ENCODE measurements at regions not wholly inside any gene's neighbourhood (a gene's known extent, or its start where the extent isn't known, plus 50 kb on each side); places are given as distances from the start of the nearest gene placed in this dataset.
A peak's percentile ranks its signal among the peaks of the same experiment; 100 is the strongest.

DNA sequence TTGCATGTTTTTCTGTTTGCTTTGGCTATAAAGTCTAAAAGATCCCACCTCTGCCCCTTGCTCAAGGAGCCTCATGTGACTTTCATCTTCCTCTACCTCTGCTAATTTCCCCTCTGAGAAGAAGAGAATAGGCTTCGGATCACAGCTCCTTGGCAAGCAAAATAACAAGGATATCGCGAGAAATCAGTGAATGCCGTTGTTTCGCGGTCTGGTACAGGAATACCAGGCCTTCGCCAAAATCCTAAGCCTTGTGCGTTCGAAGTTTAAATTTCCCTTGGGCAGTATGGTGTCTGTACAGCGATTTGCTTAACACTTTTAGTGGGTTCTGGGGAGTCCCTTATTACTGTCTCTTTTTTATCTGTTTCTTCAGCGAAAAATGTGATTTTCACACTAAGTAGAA, 142.3 kb downstream of the IRF8 start:
- no peak for DNase-seq (ENCODE audit: low read depth)

DNA sequence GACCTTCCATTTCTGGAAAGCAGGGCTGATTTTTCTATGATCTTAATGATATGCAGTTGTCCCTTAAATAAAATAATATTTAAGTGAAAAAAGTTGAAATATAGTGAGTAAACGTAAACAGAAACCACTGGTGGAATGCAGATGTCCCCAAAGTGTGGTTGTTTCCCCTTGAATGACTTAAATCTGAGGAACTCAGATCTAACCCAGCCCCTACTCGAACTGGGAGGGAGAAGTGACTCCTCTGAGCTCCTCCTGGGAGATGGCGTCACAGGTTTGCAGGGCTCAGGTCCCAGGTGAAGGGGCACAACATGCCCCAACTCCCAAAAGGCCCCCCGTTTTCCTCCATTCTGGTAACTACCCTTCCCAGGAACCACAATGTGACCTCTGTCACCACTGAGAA, 142.8 kb downstream of the IRF8 start:
- no peak for DNase-seq (ENCODE audit: low read depth)

DNA sequence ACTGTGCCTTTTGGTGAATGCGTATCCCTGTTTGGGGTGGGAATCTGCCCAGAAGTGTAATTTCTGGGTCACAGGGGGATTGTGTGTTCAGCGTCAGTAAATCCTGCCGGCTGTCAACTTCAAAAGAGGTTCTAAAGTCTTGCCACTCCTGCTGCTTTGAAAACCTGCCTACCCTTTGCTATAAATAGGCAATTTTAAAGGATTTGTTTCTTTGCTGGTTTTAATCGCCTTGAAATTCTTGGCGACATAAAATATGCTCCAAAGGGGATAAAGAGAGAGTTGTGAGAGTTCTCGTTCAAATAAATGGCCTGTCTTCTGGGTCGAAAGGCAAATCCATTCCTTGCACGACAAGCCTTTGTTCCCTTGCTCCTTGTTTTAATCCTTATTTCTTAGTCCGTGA, 143.4 kb downstream of the IRF8 start:
- DNase-seq (ENCODE audit: low read depth) = no peak

DNA sequence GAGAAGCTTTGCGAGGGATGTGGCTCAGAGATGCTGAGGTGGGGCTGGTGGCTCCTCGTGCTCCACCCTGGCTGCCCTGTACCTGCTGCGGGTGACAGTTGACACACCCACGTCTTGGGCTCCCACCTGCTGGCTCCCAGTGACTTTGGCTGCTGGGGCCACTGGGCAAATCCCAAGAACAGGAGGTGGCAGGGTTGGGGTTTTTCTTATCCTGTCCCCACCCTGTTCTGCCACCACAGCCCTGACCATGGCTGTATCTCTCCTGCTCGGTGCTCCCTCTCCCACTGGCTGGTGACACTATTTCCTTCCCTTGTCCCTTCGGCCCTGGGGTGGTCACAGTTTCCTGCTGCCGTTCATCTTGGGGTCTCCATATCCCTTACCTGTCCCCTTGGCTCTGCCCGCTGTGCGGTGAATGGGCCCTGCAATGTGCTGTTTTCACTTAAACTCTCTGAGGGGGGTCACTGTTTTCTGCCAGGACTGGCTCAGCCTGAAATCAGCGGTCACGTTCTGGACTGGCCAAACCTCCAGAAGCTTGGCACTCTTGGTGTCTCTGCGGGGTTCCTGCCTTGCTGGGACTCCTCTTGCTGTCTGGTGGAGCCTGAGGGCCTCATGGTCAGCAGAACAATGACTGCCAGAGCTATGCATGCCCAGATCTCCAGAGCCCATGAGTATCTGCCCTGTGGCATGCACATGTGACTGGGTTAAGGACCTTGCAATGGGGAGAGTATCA, 144.2 kb downstream of the IRF8 start:
- no peak for DNase-seq (ENCODE audit: low read depth)

DNA sequence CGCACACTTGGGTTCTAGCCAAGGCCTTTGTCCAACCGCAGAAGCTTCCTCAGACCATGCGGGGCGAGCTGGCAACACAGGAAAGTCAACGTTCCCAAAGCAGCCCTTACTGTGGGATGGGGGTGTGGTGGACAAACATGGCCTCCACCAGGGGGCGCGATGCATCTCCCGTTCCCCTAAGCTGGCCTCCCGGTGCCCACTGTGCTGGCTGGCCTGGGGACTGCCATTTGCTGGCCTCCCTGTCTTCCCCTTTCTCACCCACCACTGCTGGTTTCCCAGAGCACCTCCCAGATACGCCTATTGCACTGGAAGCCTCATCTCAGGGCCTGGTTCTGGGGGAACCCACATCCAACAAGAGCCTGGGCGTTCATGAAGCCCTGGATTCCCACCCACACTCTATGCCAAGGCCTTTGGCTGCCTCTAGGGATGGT, 145.3 kb downstream of the IRF8 start:
- DNase-seq (ENCODE audit: low read depth) = peak; percentile 8

DNA sequence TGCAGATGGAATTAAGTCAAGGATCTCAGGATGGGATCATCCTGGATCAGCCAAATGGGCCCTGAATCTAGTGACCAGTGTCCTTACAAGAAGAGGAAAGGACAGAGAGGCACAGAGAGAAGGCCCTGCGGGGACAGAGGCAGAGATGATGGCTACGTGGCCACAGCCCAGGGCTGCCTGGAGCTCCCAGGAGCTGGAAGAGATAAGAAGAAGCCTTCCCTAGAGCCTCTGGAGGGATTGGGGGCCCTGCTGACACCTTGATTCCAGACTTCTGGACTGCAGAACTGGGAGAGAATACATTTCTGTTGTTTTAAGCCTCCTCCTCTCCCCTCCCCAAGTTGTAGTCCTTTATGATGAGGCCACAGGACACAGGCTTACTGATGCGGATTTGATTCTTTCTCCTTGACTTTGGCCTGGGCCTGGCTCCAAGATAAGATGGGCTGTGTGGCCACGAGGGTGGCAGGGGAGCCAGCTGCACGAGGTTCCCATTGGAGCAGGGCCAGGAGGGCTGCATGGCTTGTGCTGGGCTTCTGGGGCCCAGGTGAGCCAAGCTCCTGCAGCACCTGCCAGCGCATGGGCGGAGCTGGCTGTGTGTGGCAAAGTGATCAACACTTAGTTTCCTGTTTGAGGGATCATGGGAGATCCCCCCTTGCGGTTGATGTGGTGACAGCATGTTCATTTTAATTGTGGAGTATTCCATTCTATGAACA, 146.1 kb downstream of the IRF8 start:
- DNase-seq (ENCODE audit: low read depth) = no peak

DNA sequence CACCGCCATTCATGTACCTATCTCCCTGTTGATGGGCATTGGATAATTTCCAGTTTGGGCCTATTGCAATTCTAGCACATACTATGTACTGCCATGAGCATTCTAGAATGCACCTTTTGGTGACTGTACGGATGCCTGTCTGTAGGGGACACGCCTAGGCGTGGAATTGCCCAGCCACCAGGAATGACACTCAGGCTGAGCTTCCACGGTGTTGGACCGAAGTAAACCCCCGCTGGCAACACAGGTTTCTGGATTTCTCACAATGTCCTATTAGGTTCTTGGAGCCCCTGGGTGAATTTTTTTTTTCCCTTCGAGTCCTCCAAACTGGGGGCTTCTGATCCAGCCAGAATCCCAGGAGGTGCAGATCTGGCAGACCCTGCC, 146.6 kb downstream of the IRF8 start:
- DNase-seq (ENCODE audit: low read depth) = no peak

DNA sequence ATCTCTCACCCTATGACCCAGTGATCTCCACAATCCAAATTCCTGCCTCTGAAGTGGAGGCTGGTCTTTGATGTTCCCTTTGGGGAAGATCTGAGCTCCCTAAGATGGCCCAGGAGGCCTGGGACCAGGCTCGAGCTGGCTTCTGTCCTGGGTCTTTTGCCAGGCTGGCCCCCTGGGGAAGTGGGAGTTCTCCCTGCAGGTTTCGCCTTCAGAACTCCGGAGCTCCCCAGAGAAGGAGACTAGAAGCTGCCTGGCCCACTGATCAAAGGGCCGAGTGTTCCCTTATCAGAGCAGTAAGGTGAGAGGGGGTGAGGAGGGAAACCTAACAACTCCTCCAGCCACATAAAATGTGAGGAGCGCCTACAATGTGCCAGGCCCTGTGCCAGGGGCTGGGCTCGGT, 147.1 kb downstream of the IRF8 start:
- DNase-seq (ENCODE audit: low read depth) = no peak

DNA sequence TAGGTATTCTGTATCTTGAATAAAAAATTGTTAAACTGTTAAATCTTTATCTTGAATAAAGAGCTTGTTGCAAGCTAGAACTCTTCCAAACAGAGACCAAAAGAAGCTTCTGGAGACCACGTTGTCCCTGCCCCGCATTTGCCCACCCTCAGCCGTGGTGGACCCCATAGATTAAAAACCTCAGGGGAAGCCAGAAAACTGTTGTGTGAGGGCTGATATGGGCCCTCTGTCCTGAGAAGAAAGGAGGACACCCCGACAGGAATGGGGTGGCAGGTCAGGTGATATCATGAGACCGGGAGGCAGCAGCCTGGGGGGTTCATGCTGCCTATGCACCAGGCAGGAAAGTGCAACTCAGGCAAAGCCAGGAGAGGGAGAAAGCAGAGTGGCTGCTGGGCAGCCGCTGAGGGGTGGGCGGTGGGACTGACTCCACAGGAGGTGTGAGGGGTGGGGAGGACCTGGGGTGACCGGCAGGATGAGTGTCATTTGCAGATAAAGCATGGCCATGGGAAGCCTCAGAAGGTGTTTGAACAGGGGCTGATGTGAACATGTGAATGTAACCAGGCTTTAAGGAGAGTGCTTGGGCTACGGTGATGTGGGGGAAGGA, 147.8 kb downstream of the IRF8 start:
- DNase-seq (ENCODE audit: low read depth) = no peak

DNA sequence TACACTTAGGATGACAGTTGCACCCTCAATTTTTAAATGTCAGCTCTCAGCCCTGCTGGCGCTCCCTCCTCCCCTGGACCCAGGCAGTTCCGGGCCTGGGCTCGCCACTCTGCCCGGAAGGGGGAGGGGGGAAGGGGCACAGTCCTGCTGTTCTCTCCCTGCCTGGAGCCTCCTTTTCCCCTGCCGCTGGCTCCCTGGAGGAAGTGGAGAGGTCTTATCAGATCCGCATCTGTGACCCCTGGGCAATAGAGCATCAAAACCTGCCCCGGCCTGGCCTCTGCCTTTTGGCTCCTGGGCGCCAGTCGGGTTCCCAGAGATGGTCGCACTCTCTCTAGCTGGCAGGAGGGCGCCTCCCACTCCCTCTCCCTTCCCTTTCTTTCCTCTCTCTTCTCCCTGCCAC, 149.3 kb downstream of the IRF8 start:
- DNase-seq (ENCODE audit: low read depth) = no peak

DNA sequence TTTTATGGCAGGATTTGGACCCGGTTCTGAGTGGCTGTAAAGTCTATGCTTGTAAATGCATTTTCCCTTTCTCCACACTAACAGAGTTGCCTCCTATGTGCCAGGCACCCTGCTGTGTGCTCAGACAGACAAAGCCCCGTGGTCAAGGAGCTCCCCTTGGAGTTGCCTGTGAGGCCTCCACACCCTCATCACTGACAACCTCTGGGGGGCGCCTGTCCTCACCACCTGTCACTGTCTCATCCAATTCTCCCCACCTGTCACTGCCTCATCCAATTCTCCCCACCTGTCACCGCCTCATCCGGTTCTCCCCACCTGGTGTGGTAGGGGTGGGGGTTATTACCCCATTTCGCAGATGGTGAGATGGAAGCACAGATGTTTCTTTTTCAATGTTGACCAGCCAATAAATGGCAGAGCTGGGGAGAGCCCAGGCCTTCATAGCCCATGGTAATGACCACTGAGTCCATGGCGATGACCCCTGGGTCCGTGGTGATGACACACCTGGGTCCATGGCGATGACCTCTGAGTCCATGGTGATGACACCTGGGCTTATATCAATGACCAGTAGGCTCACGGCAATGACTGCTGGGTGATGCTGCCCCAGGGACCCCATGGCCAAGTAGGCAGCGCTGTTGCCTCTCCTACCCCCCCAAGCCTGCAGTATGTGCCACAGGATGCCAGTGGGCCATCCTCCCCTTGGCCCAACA, 150.1 kb downstream of the IRF8 start:
- no peak for DNase-seq (ENCODE audit: low read depth)

DNA sequence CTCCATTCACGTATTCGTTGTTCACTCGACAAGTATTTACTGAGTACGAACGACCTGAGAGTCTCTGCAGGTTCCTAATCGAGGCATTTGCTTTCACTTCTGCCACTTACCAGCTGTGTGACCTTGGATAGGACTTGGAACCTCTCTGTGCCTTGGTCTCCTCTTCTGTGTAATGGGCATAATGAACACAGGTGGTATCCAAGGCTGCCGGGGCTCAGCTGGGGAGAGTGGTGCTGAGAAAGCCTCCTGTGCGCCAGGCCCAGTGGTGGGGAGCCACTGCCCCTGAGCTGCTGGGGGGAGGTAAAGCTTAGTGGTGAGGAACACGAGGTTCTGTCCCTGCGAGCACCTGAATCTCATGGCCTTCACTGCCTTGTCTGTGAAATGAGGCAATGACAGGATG, 150.7 kb downstream of the IRF8 start:
- no peak for DNase-seq (ENCODE audit: low read depth)

DNA sequence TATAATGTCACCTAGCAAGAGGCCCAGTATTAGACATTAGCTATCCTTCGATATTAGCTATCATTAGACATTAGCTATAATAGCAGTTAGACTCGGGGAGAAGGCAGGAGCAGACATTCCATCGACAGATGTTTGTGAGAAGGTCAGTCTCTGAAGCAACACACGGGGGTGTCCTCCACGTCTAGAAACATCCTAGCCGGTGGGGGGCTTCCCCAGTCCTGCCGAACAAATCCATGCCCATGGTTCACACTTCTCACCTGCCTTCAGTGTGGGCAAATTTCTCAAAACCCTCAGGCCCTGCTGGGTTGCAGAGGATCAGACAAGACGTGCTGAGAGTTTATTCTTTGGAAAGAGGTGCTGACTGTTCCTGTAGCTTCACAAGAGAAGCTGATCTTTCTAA, 151.1 kb downstream of the IRF8 start:
- DNase-seq (ENCODE audit: low read depth) = no peak

DNA sequence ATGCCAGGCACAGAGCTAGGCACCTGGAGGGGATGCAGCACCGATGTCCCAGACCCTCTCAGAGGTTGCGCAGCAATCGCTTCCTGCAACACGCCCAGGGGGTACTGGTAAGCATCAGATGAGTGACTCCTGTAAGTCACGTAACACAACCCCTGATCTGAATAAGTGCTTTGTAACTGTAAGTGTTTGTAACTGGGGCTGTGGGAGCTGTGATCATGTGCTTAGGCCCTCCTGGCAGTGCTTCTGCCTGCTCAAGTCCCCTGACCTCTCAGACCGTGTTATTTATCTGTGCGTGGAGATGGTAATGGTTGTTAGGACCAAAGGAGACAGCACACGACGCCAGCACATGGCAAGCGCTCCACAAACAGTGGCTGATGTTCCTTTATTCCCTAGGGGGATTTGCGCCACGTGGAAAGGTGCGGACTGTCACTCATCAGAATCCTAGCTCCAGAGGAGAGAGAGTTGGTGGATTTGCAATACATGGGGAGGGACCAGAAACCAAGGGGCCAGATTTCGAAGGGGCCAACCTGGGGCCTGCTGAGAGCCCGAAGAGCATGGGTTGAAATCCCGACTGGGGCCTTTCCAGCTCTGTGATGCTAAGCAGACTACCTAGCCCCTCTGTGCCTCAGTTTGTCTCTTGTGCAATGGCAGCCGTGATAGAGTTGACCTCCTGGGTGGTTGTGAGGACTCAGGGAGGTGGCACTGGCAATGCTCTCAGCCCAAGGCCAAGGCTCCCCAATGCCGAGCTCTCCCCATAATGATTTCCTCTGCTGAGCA, 151.8 kb downstream of the IRF8 start:
- DNase-seq (ENCODE audit: low read depth) = no peak

DNA sequence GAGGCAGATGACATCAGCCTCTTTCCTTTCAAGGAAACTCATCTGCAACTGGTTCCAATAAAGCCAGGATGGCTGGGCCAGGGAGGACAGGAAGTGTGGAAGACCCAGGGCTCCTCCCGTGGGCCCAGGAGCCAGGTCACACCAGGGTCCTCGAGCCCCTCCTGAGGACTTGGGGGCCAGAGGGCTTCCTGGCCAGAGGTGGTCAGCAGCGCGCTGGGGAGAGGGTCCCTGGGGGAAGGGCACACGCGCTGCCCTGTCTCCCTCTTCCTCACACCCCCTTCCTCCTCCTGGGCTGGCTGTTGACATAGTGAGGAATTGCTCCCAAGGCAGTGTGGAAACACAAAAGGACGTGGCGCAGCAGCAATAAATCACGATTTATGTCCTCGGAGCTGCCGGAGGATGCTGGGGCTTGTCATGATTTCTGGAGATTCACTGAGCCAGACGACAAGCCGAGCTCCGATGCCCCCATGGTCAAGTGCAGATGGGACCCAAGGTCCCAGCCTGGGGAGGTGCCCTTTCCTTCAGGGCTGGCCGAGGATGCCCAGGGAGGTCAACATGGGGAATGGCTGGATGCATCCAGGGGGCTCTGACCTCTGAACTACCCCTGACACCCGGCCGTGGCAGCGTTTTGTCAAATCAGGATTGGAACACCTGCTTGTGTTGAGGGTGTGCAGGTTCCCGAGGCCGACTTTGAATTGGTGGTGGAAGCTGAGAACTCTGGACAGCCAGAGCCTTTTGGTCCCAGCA, 152.6 kb downstream of the IRF8 start:
- DNase-seq (ENCODE audit: low read depth) = no peak

DNA sequence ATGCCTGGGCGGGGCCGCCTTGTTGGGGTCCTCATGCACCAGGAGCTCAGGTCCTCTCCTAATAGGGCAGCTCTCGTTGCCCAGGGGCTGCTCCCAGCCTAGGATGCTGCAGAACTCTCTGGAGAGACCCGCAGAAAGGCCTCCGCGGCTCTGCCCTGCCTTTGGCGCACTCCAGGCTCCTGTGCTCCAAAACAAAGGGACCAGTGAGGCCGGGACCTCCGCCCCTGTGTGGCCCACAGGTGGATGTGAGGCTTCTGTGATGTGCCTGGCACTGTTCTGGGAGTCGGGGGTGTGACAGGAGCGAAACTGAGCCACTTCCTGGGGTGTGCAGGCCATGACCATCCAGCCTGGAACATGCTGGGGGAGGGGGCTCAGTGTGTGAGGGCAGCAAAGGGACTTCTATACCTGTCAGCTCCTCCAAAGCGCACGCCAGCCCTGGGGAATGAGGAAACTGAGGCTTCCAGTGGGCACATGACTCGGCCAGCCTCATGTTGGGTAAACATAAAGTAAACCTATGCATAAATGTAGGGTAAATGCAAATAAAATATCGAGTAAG, 153.2 kb downstream of the IRF8 start:
- no peak for DNase-seq (ENCODE audit: low read depth)

DNA sequence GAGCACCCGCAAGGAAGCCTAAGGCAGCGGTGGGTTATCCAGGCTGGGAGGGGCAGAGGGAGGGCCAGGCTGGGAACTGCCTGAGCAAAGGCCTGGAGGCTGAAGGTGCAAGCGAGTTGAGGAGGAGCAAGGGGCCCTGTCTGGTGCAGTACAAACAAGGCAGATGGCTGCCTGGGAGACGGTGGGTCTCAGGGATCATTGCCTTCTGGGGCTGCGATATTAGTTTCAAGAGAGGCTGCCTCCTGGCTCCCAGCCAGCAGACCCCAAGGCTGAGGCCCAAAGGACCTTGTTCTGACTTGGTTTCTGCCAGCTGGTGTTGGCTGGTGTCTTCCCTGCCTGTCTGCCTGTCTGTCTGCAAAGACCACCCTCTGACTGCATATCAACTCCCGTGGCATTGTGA, 154.0 kb downstream of the IRF8 start:
- DNase-seq (ENCODE audit: low read depth) = no peak

DNA sequence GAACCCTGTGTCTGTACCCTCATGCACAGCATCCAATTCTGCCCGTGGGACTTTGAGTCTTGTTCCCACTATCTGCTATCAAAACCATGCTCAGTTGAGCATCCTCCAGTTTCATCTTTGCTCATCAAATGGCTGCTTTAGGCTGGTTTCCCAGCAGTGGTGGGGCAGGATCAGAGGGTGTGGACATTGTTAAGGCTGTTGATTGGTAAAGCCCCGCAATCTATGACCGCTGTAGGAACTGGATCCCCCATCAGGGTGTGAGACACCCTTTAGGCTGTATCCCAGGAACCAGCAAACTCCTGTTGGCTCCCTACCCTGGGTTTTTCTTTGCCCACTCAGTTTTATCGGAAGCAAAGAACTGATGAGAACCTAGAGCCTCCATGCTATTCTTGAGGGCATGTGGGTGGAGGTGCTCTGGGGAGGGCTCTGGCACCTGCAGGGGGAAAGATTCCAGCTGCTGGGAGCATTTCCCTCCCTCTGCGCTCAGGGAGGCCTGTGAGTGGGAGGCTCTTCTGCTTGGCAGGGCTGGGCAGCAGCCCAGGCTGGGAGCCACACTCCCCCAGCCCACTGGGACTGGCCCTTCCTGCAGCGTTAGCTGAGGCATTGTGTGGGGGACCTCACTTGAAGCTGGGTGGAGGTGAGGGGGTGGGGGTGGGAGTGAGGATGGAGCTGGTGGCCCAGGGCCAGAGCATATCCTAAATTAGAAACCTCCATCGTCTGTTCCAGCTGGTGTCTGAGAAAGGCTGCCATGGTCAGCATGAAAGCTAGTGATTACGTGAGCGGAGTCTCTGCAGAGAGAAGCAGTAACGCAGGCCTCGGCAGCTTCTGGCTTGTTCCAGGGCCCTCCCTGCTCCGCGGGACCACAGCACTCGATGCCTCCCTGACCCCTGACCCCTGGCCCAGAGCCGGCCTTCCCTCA, 160.6 kb downstream of the IRF8 start:
- no peak for DNase-seq (ENCODE audit: low read depth)

DNA sequence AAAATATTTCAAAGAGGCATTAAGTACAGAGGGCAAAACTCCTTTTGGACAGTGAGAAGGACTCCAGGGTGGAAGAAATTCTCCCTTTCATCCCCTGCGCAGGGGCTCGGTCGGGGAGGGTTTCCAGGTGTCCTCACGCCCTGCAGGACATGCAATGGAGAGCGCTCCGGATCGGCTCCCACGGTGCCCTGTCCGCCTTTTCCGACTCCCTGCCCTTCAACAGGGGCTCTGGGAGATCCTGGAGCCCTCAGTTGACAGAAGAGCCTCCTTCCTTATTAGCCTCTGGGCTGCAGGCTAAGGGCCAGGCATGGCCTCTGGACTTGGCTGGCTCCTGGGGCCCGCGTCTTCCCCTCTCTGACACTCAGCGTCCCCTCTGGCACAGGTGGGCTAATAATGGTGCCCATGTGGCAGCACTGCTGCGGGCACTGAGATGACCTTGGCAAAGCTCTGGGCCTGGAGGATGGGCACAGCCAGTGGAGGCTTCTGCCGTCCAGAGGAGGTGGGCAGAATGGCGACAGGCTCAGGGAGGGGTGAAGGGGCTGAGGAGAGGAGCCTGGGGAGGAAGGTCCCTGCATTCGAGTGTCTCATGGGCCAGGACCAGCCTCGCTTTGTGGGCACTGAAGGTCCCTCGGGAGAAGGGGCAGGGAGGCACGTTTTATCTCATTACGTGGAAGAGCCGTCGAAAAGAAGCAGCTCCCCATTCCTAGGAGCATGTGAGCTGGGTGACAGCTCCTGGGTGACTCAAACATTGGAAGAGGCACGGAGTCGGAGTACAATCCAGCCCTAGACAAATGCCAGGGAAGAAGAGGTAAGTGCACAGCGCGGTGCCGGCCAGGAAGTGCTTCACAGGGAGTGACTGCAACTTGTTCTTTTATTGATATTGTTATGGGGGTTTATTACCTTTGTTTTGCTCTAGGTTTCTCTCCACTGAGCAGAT, 161.7 kb downstream of the IRF8 start:
- no peak for DNase-seq (ENCODE audit: low read depth)

Measured in activated gamma-delta T cell treated with anti-CD3 and anti-CD28 coated beads, Interleukin-2, amount 50 U/mL, for 16 hours (primary cell).